ENCODE measurements at regions not wholly inside any gene's neighbourhood (a gene's known extent, or its start where the extent isn't known, plus 50 kb on each side); places are given as distances from the start of the nearest gene placed in this dataset.

DNA sequence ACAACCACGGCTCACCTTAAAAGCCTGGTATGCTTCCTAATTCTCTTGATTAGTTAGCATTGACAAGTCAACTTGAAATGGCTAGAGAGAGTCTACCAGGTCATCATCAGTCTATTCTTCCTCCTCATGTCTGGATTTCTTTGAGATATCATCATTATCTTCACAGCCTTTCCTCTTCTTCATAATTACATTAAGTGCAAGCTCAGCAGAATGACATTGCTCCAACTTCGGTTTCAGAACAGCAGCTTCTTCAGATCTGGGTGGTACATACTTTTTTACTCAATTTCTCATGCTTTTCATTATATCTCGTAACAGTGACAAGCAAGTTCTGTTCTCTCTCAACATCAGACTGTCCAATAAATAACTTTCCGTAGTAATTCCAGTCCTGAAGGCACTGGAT lies 337.5 kb upstream of the TENM3 start:
- TF ChIP-seq POLR2A (IDR thresholded peaks at IDR 0.05; ENCODE audit: low read length) (no peak), GATA1 (IDR thresholded peaks at IDR 0.05; ENCODE audit: low read depth, low read length) (no peak)

Data from erythroblast (primary cell).